ENCODE measurements at regions not wholly inside any gene's neighbourhood (a gene's known extent, or its start where the extent isn't known, plus 50 kb on each side); places are given as distances from the start of the nearest gene placed in this dataset.

GRCh38 chr14:38770251-38770650 lies 332.8 kb downstream of the SEC23A start:
- TF ChIP-seq CTCF (IDR thresholded peaks at IDR 0.05; ENCODE audit: borderline replicate concordance, extremely low read depth, insufficient read depth) = no peak
- FAIRE-seq = no peak
- H3K36me3 ChIP-seq (ENCODE audit: control insufficient read depth in 2 of 3, insufficient read depth in 3 of 3, low read length in 3 of 3) = no peaks in the 10 kb centered on the region
- no peak overlapping the region for H3K9ac ChIP-seq (ENCODE audit: low read length in 3 of 3)
- no peaks in the 10 kb centered on the region for H3K9me3 ChIP-seq (ENCODE audit: control insufficient read depth in 2 of 3, insufficient read depth in 1 of 3, low read length in 3 of 3)
- intact Hi-C loops (cut with DNase I) = no loop called here
- H3K27ac ChIP-seq (ENCODE audit: low read depth in 2 of 2, low read length in 2 of 2) = no peak overlapping the region
- H3K27me3 ChIP-seq (ENCODE audit: control insufficient read depth, insufficient read depth, low read length) = no peaks in the 10 kb centered on the region
- DNase-seq = no peak
- no peak overlapping the region for H3K4me3 ChIP-seq (ENCODE audit: low read length in 3 of 3)
- no peaks in the 10 kb centered on the region for H3K4me1 ChIP-seq (ENCODE audit: control insufficient read depth in 2 of 3, insufficient read depth in 2 of 3, low read depth in 1 of 3, low read length in 3 of 3)

- no peak overlapping the region for H3K27ac ChIP-seq (ENCODE audit: low read depth in 2 of 2, low read length in 2 of 2)
- no peaks in the 10 kb centered on the region for H3K9me3 ChIP-seq (ENCODE audit: control insufficient read depth in 2 of 3, insufficient read depth in 1 of 3, low read length in 3 of 3)
- no peak for TF ChIP-seq CTCF (IDR thresholded peaks at IDR 0.05; ENCODE audit: borderline replicate concordance, extremely low read depth, insufficient read depth)
- H3K4me3 ChIP-seq (ENCODE audit: low read length in 3 of 3) = no peak overlapping the region
- intact Hi-C loops (cut with DNase I) = no loop called here
- FAIRE-seq (no peak), DNase-seq (no peak)
- no peaks in the 10 kb centered on the region for H3K27me3 ChIP-seq (ENCODE audit: control insufficient read depth, insufficient read depth, low read length)
- no peaks in the 10 kb centered on the region for H3K36me3 ChIP-seq (ENCODE audit: control insufficient read depth in 2 of 3, insufficient read depth in 3 of 3, low read length in 3 of 3)
- H3K4me1 ChIP-seq (ENCODE audit: control insufficient read depth in 2 of 3, insufficient read depth in 2 of 3, low read depth in 1 of 3, low read length in 3 of 3) = no peaks in the 10 kb centered on the region
- no peak overlapping the region for H3K9ac ChIP-seq (ENCODE audit: low read length in 3 of 3)
Measured at GRCh38 chr14:38762845-38763244, 340.2 kb downstream of the SEC23A start.

- DNase-seq = no peak
- Histone ChIP-seq H3K9me3 (ENCODE audit: control insufficient read depth in 2 of 3, insufficient read depth in 1 of 3, low read length in 3 of 3) (no peaks in the 10 kb centered on the region), H3K36me3 (ENCODE audit: control insufficient read depth in 2 of 3, insufficient read depth in 3 of 3, low read length in 3 of 3) (no peaks in the 10 kb centered on the region), H3K4me1 (ENCODE audit: control insufficient read depth in 2 of 3, insufficient read depth in 2 of 3, low read depth in 1 of 3, low read length in 3 of 3) (no peaks in the 10 kb centered on the region), H3K27me3 (ENCODE audit: control insufficient read depth, insufficient read depth, low read length) (no peaks in the 10 kb centered on the region), H3K9ac (ENCODE audit: low read length in 3 of 3) (no peak overlapping the region), H3K27ac (ENCODE audit: low read depth in 2 of 2, low read length in 2 of 2) (no peak overlapping the region), H3K4me3 (ENCODE audit: low read length in 3 of 3) (no peak overlapping the region)
- intact Hi-C loops (cut with DNase I) = no loop called here
- FAIRE-seq = no peak
- TF ChIP-seq CTCF (IDR thresholded peaks at IDR 0.05; ENCODE audit: borderline replicate concordance, extremely low read depth, insufficient read depth) = no peak
Measured at GRCh38 chr14:38762426-38762825, 340.6 kb downstream of the SEC23A start.

GRCh38 chr14:38761033-38761432 lies 342.0 kb downstream of the SEC23A start:
- DNase-seq (no peak), FAIRE-seq (no peak)
- H3K9me3 ChIP-seq (ENCODE audit: control insufficient read depth in 2 of 3, insufficient read depth in 1 of 3, low read length in 3 of 3) = no peaks in the 10 kb centered on the region
- H3K9ac ChIP-seq (ENCODE audit: low read length in 3 of 3) = no peak overlapping the region
- H3K4me3 ChIP-seq (ENCODE audit: low read length in 3 of 3) = no peak overlapping the region
- H3K27me3 ChIP-seq (ENCODE audit: control insufficient read depth, insufficient read depth, low read length) = no peaks in the 10 kb centered on the region
- no peaks in the 10 kb centered on the region for H3K4me1 ChIP-seq (ENCODE audit: control insufficient read depth in 2 of 3, insufficient read depth in 2 of 3, low read depth in 1 of 3, low read length in 3 of 3)
- intact Hi-C loops (cut with DNase I) = no loop called here
- H3K36me3 ChIP-seq (ENCODE audit: control insufficient read depth in 2 of 3, insufficient read depth in 3 of 3, low read length in 3 of 3) = no peaks in the 10 kb centered on the region
- no peak overlapping the region for H3K27ac ChIP-seq (ENCODE audit: low read depth in 2 of 2, low read length in 2 of 2)
- TF ChIP-seq CTCF (IDR thresholded peaks at IDR 0.05; ENCODE audit: borderline replicate concordance, extremely low read depth, insufficient read depth) = no peak
